ENCODE measurements at regions not wholly inside any gene's neighbourhood (a gene's known extent, or its start where the extent isn't known, plus 50 kb on each side); places are given as distances from the start of the nearest gene placed in this dataset.

DNA sequence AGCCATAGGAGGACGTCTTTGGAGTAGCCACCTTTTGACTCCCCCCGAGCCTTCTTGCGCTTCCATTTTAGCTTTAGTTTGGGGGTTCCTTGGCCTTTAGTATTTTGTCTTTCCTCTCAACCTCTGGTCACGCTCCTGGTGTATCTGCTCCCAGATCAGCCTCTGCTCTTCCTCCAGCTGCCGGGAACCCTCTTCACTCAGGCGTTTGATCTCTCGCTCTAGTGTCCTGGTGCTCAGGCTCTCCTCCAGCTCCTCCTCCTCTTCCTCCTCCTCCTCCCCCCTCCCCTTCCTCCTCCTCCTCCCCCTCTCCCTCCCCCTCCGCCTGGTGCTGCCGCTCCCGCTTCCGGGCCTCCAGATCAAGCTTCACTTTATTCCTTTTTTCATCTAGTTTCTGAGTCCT is 1082.3 kb upstream of the TMEFF2 start:
- DNase-seq (ENCODE audit: insufficient read length, low spot score) = no peak
- TF ChIP-seq, protein P1, sequence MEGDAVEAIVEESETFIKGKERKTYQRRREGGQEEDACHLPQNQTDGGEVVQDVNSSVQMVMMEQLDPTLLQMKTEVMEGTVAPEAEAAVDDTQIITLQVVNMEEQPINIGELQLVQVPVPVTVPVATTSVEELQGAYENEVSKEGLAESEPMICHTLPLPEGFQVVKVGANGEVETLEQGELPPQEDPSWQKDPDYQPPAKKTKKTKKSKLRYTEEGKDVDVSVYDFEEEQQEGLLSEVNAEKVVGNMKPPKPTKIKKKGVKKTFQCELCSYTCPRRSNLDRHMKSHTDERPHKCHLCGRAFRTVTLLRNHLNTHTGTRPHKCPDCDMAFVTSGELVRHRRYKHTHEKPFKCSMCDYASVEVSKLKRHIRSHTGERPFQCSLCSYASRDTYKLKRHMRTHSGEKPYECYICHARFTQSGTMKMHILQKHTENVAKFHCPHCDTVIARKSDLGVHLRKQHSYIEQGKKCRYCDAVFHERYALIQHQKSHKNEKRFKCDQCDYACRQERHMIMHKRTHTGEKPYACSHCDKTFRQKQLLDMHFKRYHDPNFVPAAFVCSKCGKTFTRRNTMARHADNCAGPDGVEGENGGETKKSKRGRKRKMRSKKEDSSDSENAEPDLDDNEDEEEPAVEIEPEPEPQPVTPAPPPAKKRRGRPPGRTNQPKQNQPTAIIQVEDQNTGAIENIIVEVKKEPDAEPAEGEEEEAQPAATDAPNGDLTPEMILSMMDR (IDR thresholded peaks at IDR 0.05; ENCODE audit: insufficient read depth, missing control alignments) = no peak
- FAIRE-seq = no peak

DNA sequence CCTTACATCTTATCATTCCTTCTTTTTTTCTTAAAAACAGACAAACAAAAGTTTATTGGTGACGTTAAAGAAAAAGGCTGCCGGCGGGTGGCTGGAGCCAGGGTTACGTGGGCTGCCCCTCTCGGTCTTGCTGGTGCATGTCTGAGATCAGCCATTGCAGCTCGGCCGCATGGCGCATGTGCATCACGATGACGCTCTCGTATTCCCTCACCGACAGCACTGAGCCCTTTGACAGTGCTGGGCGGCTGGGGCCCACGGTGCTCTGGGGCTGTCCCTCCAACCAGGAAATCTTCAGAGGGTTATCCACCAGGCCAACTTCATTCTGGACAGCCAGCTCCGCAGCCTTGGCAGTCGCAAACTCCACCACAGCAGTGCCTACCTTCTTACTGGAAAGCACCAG is 1081.8 kb upstream of the TMEFF2 start:
- TF ChIP-seq, protein P1 (IDR thresholded peaks at IDR 0.05; ENCODE audit: insufficient read depth, missing control alignments) = no peak
- no peak for DNase-seq (ENCODE audit: insufficient read length, low spot score)
- no peak for FAIRE-seq

DNA sequence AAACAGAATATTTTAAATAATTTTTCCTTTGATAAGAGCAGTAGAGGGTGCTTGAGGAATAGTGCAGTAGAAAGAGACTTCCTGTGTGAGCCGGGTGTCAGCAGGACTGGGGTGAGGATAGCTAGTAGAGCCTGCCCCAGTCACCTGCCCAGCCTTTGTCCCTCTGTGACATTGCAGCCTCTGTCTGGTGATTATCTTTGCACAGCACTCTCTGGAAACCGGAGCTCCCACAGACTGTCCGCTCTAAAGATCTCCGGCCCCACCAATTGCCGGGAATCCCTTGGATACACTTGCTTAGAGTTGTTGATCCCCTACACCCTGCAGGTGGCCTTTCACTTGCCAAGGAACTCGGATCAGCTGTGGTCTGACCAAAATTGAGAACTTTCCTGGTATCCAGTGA is 1081.3 kb upstream of the TMEFF2 start:
- FAIRE-seq = no peak
- no peak for DNase-seq (ENCODE audit: insufficient read length, low spot score)
- TF ChIP-seq, protein P1 (IDR thresholded peaks at IDR 0.05; ENCODE audit: insufficient read depth, missing control alignments) = no peak

DNA sequence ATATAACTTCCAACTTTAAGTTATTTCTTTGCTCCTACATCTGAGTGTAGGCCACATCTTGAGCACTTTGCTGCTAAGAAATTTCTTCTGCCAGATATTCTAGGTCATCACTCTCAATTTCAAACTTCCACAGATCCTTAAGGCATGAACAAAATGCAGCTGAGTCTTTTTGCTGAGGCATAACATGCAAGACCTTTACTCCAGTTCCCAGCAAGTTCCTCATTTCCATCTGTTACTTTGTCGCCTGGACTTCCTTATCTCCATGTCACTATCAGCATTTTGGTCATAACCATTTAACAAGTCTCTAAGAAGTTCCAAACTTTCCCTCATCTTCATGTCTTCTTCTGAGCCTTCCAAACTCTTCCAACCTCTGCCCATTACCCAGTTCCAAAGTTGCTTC is 1077.3 kb upstream of the TMEFF2 start:
- TF ChIP-seq, protein P1 (IDR thresholded peaks at IDR 0.05; ENCODE audit: insufficient read depth, missing control alignments) = no peak
- DNase-seq (ENCODE audit: insufficient read length, low spot score) (no peak), FAIRE-seq (no peak)

DNA sequence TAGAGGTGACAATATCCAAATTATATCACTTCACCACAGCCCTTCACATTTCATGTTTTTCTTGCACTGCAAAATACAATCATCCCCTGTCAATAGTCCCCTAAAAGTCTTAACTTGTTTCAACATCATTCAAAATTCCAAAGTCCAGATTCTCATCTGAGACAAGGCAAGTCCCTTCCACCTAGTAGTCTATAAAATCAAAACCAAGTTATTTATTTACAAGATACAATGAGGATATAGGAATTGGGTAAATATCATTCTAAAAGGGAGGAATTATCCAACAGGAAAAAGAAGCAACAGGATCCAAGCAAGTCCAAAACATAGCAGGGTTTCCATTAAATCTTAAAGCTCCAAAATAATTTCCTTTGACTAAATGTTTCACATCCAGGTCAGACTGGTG is 1076.1 kb upstream of the TMEFF2 start:
- TF ChIP-seq, protein P1 (IDR thresholded peaks at IDR 0.05; ENCODE audit: insufficient read depth, missing control alignments) = no peak
- no peak for FAIRE-seq

DNA sequence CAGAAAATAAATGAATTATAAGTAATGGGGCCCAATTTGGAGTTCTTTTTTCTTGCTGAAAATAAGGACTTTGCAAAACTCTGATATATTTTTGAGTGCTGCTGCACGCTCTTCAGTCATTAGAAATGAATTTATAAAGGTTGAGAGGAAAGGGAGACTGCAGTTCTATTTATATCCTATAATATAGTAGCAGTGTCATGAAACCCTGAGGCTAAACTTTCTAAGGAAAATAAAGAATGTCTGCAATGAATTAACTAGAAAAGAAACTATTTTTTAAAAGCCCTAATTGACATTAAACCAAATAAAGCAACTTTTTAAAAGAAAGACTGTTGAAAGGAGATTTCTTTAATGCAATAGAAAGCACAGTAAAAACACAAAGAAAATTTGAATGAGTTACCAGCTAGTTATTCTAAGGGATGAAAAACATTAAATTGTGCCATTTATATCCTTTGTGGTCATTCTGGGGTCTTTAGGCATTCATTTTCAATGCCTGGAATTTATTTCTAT is 1072.8 kb upstream of the TMEFF2 start:
- FAIRE-seq (no peak), DNase-seq (ENCODE audit: insufficient read length, low spot score) (no peak)
- TF ChIP-seq, protein P1 (IDR thresholded peaks at IDR 0.05; ENCODE audit: insufficient read depth, missing control alignments) = no peak

More for the DNA sequence above, 1076.1 kb upstream of the TMEFF2 start:
- DNase-seq (ENCODE audit: insufficient read length, low spot score) = no peak

DNA sequence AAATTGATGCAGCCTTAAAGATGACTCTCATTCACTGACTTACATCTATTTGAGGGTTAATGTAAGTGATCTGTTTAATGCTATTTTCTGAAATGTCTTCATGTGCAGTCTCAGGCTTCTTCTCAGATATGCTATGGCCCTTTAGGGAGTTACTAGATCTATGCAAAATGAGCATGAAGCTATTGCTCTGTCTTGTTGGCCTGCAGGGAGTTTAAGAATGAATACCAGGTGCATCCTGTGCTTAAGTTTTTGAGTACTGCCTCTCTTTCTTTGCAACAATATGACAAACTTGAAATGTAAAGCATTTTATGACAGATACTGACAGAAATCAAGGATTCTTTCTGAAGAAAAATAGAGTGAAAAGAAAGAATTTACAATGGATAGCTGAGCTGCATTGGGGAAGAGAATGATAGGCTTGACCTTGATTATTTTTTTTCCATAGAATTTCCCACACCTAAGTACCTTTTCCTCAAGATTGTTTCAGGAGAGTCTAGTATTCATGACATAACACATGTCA is 1058.3 kb upstream of the TMEFF2 start:
- TF ChIP-seq, protein P1 (IDR thresholded peaks at IDR 0.05; ENCODE audit: insufficient read depth, missing control alignments) = no peak
- FAIRE-seq (peak; percentile 25), DNase-seq (ENCODE audit: insufficient read length, low spot score) (no peak)

Data from D721Med (cell line).